ENCODE measurements at regions not wholly inside any gene's neighbourhood (a gene's known extent, or its start where the extent isn't known, plus 50 kb on each side); places are given as distances from the start of the nearest gene placed in this dataset.

GRCh38 chr6:85193339-85193738 lies 256.5 kb upstream of the NT5E start:
- Histone ChIP-seq H4K20me1 (ENCODE audit: insufficient read depth, low read length) (no peaks in the 10 kb centered on the region), H3K9me1 (ENCODE audit: insufficient read depth, low read length) (no peaks in the 10 kb centered on the region), H4K5ac (ENCODE audit: low read depth, low read length) (no peak overlapping the region), H2AK9ac (replicated peaks; ENCODE audit: low read depth, low read length, poor library complexity) (no peak overlapping the region), H4K8ac (ENCODE audit: low read depth in 2 of 2, low read length in 2 of 2) (no peak overlapping the region), H2BK120ac (ENCODE audit: low read depth, low read length) (no peak overlapping the region), H4K91ac (ENCODE audit: insufficient read depth, low read depth, low read length) (no peak overlapping the region), H2AFZ (replicated peaks; ENCODE audit: low read length, poor library complexity) (no peak overlapping the region), H2BK5ac (ENCODE audit: low read depth, low read length, poor library complexity, severe bottlenecking) (no peak overlapping the region), H2AK5ac (ENCODE audit: low read depth, low read length) (no peak overlapping the region), H3K14ac (replicated peaks; ENCODE audit: low read depth, low read length) (no peak overlapping the region), H3K27ac (ENCODE audit: insufficient read depth, low read length) (no peak overlapping the region), H2BK20ac (ENCODE audit: low read depth, low read length) (no peak overlapping the region), H3K18ac (ENCODE audit: low read depth, low read length) (no peak overlapping the region), H3K27me3 (ENCODE audit: control insufficient read depth, insufficient read depth, low read length) (no peaks in the 10 kb centered on the region), H3K9ac (ENCODE audit: low read depth, low read length) (no peak overlapping the region), H2BK15ac (ENCODE audit: low read depth, low read length) (no peak overlapping the region), H3K36me3 (ENCODE audit: control insufficient read depth, insufficient read depth, low read length) (no peaks in the 10 kb centered on the region), H3K9me3 (ENCODE audit: control insufficient read depth, insufficient read depth, low read length) (no peaks in the 10 kb centered on the region), H3K4ac (ENCODE audit: low read depth, low read length) (no peak overlapping the region), H3K56ac (ENCODE audit: extremely low read depth, insufficient read depth, low read length) (no peak overlapping the region), H3K79me1 (ENCODE audit: low read depth in 1 of 2, low read length in 2 of 2) (no peaks in the 10 kb centered on the region), H3K4me1 (ENCODE audit: control insufficient read depth, insufficient read depth, low read length) (no peaks in the 10 kb centered on the region), H3K4me3 (ENCODE audit: insufficient read depth, low read depth, low read length) (no peak overlapping the region), H3K23ac (ENCODE audit: low read depth, low read length) (no peak overlapping the region), H3K4me2 (ENCODE audit: low read depth, low read length) (no peak overlapping the region)
- BruUV-seq (replicated peaks) = no TSS peak
- no peak for TF ChIP-seq SMC3 (IDR thresholded peaks at IDR 0.05; ENCODE audit: low read depth, low read length)
- TF ChIP-seq MAFK (IDR thresholded peaks at IDR 0.05; ENCODE audit: low read depth, low read length) = no peak
- TF ChIP-seq CTCF (conservative IDR thresholded peaks at IDR 0.05; ENCODE audit: low read depth, low read length) = no peak
- TF ChIP-seq RCOR1 (IDR thresholded peaks at IDR 0.05; ENCODE audit: insufficient replicate concordance, low read length) = no peak
- no peak for TF ChIP-seq MXI1 (IDR thresholded peaks at IDR 0.05; ENCODE audit: borderline replicate concordance, low read depth, low read length)
- no peak for TF ChIP-seq FOS (IDR thresholded peaks at IDR 0.05; ENCODE audit: low read depth, low read length)
- TF ChIP-seq RFX5 (IDR thresholded peaks at IDR 0.05; ENCODE audit: low read depth, low read length) = no peak
- TF ChIP-seq BHLHE40 (IDR thresholded peaks at IDR 0.05; ENCODE audit: low read depth, low read length) = no peak
- TF ChIP-seq CHD1 (IDR thresholded peaks at IDR 0.05; ENCODE audit: low read depth, low read length) = no peak
- TF ChIP-seq CEBPB (IDR thresholded peaks at IDR 0.05; ENCODE audit: low read depth, low read length) = no peak
- no peak for TF ChIP-seq USF2 (IDR thresholded peaks at IDR 0.05; ENCODE audit: low read depth, low read length)
- ChIA-PET POLR2A (ENCODE audit: unreplicated experiment) (no interaction called here), CTCF (interaction anchor here (0.6 kb wide), 1 partner anchor 749 kb away, joined by 3 read pairs; no protein-coding TSS in a partner anchor)
- no peak for DNase-seq
- dilution Hi-C loops (cut with HindIII; ENCODE audit: low sequenced_read_pairs, unreplicated experiment) (no loop called here), in situ Hi-C loops (cut with MboI; ENCODE audit: low sequenced_read_pairs) (no loop called here), intact Hi-C loops (cut with micrococcal nuclease) (no loop called here)
- no peak for ATAC-seq (ENCODE audit: low read depth)
- WGBS, 2 experiments (ENCODE audit: extremely low coverage in 2 of 2, insufficient read length in 1 of 2) = no CpG with 5 or more reads among the region's 3 CpGs

All from IMR-90 (cell line).